ENCODE measurements at regions not wholly inside any gene's neighbourhood (a gene's known extent, or its start where the extent isn't known, plus 50 kb on each side); places are given as distances from the start of the nearest gene placed in this dataset.

DNA sequence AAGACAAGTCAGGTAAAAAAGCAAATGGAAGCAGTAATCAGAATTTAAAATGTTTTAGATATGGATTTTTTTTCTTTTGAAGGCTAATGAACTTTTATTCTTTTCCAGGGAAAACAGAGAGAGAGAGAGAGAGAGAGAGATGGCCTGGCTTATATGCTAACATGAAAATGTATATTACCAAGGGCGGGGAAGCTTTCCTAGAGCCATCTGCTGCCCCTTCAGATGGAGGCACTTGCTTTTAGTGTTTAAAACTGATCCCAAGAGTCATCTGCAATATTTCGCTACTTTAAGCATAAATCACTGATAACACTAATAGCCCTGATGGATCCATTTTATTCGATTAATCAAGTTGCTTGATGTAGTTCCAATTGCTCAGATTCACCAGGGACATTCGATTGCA lies 186.1 kb upstream of the ADAMTS16 start:
- WGBS, 2 experiments (ENCODE audit: insufficient coverage in 1 of 2, insufficient read length in 1 of 2), result 91 to 100% methylated on average over 4 of the region's 4 CpGs
- H3K4me1 ChIP-seq (ENCODE audit: control insufficient read depth, insufficient read depth, low read length), result no peaks in the 10 kb centered on the region
- no peaks in the 10 kb centered on the region for H3K4me1 Mint-ChIP-seq
- no peaks in the 10 kb centered on the region for H3K9me3 ChIP-seq (ENCODE audit: control insufficient read depth, low read length)
- DNase-seq, result no peak
- H3K4me3 Mint-ChIP-seq, result no peak overlapping the region
- H3K27me3 ChIP-seq (ENCODE audit: control insufficient read depth, insufficient read depth, low read length, poor library complexity, severe bottlenecking), result no peaks in the 10 kb centered on the region
- no peaks in the 10 kb centered on the region for H3K36me3 Mint-ChIP-seq (ENCODE audit: low read depth)
- no peak overlapping the region for H3K4me3 ChIP-seq (ENCODE audit: low read length)
- TF ChIP-seq, protein P1, sequence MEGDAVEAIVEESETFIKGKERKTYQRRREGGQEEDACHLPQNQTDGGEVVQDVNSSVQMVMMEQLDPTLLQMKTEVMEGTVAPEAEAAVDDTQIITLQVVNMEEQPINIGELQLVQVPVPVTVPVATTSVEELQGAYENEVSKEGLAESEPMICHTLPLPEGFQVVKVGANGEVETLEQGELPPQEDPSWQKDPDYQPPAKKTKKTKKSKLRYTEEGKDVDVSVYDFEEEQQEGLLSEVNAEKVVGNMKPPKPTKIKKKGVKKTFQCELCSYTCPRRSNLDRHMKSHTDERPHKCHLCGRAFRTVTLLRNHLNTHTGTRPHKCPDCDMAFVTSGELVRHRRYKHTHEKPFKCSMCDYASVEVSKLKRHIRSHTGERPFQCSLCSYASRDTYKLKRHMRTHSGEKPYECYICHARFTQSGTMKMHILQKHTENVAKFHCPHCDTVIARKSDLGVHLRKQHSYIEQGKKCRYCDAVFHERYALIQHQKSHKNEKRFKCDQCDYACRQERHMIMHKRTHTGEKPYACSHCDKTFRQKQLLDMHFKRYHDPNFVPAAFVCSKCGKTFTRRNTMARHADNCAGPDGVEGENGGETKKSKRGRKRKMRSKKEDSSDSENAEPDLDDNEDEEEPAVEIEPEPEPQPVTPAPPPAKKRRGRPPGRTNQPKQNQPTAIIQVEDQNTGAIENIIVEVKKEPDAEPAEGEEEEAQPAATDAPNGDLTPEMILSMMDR (conservative IDR thresholded peaks at IDR 0.05), result no peak
- H3K27ac ChIP-seq (ENCODE audit: low read depth, low read length), result no peak overlapping the region
- H3K9me3 Mint-ChIP-seq, result no peaks in the 10 kb centered on the region
- peaks cover 5% of the 10 kb centered on the region for H3K27me3 Mint-ChIP-seq (ENCODE audit: insufficient read depth)
- no peak overlapping the region for H3K27ac Mint-ChIP-seq
- no peaks in the 10 kb centered on the region for H3K36me3 ChIP-seq (ENCODE audit: control insufficient read depth, insufficient read depth, low read length)
- H3K9ac ChIP-seq (ENCODE audit: extremely low read depth, low read length, poor library complexity, severe bottlenecking), result no peak overlapping the region

DNA sequence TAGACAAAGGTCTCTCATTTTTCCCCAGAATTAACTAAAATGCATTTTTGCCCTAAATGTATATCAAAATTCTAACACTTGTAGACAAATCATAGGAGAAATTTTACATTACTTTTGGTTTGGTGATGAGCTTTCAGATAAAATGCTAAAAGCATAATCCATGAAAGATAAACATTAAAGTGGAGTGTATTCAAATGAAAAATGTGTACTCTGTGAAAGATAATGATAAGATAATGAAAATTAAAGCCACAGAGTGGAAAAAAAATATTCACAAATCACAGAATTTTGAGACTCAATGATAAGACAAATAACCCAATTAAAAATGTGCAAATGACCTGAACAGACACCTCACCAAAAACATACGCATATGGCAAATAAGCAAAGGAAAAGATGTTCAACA lies 176.9 kb upstream of the ADAMTS16 start:
- Histone ChIP-seq H3K4me3 (ENCODE audit: low read length) (no peak overlapping the region), H3K36me3 (ENCODE audit: control insufficient read depth, insufficient read depth, low read length) (no peaks in the 10 kb centered on the region), H3K27me3 (ENCODE audit: control insufficient read depth, insufficient read depth, low read length, poor library complexity, severe bottlenecking) (no peaks in the 10 kb centered on the region), H3K27ac (ENCODE audit: low read depth, low read length) (no peak overlapping the region), H3K9me3 (ENCODE audit: control insufficient read depth, low read length) (no peaks in the 10 kb centered on the region), H3K4me1 (ENCODE audit: control insufficient read depth, insufficient read depth, low read length) (no peaks in the 10 kb centered on the region), H3K9ac (ENCODE audit: extremely low read depth, low read length, poor library complexity, severe bottlenecking) (no peak overlapping the region)
- Mint-ChIP-seq H3K4me3 (no peak overlapping the region), H3K27me3 (ENCODE audit: insufficient read depth) (peaks cover 2% of the 10 kb centered on the region), H3K9me3 (no peaks in the 10 kb centered on the region), H3K36me3 (ENCODE audit: low read depth) (no peaks in the 10 kb centered on the region), H3K4me1 (no peaks in the 10 kb centered on the region), H3K27ac (no peak overlapping the region)
- no peak for DNase-seq
- 100% methylated on average over 1 of the region's 1 CpG for WGBS, 2 experiments (ENCODE audit: insufficient coverage in 1 of 2, insufficient read length in 1 of 2)
- TF ChIP-seq, protein P1 (conservative IDR thresholded peaks at IDR 0.05), result no peak

DNA sequence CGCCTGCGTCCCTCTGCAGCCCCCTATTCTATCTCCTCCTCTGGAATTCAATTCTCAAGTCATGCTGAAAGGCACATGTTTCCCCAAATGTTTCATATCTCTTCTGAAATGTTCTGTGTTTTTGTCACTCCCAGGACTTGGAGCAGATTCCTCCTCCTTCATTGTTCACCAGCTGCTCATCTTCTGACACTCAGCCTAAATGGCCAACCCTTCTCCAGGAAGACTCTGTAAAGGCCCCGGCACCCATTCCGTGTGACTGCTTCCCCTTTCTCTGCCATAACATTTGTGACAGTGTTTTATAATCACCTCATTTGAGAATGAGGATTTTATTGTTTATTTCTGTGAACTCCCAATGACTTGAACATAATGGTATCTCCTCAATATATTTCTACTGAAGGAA lies 170.8 kb upstream of the ADAMTS16 start:
- no peaks in the 10 kb centered on the region for H3K4me1 ChIP-seq (ENCODE audit: control insufficient read depth, insufficient read depth, low read length)
- Mint-ChIP-seq H3K4me3 (no peak overlapping the region), H3K4me1 (no peaks in the 10 kb centered on the region), H3K36me3 (ENCODE audit: low read depth) (no peaks in the 10 kb centered on the region), H3K27me3 (ENCODE audit: insufficient read depth) (no peaks in the 10 kb centered on the region), H3K27ac (no peak overlapping the region), H3K9me3 (no peaks in the 10 kb centered on the region)
- H3K27me3 ChIP-seq (ENCODE audit: control insufficient read depth, insufficient read depth, low read length, poor library complexity, severe bottlenecking), result no peaks in the 10 kb centered on the region
- 80 to 91% methylated on average over 1 to 4 of the region's 4 CpGs for WGBS, 2 experiments (ENCODE audit: insufficient coverage in 1 of 2, insufficient read length in 1 of 2)
- no peaks in the 10 kb centered on the region for H3K9me3 ChIP-seq (ENCODE audit: control insufficient read depth, low read length)
- H3K4me3 ChIP-seq (ENCODE audit: low read length), result no peak overlapping the region
- no peaks in the 10 kb centered on the region for H3K36me3 ChIP-seq (ENCODE audit: control insufficient read depth, insufficient read depth, low read length)
- no peak overlapping the region for H3K9ac ChIP-seq (ENCODE audit: extremely low read depth, low read length, poor library complexity, severe bottlenecking)
- no peak overlapping the region for H3K27ac ChIP-seq (ENCODE audit: low read depth, low read length)
- no peak for DNase-seq
- TF ChIP-seq, protein P1 (conservative IDR thresholded peaks at IDR 0.05), result no peak

All from endodermal cell (in vitro differentiated cells).